ENCODE measurements at regions not wholly inside any gene's neighbourhood (a gene's known extent, or its start where the extent isn't known, plus 50 kb on each side); places are given as distances from the start of the nearest gene placed in this dataset.

- TF ChIP-seq TAF1 (IDR thresholded peaks at IDR 0.05; ENCODE audit: borderline replicate concordance, low read depth, low read length) (no peak), POLR2AphosphoS5 (IDR thresholded peaks at IDR 0.05; ENCODE audit: low read depth, low read length) (no peak), POLR2A (IDR thresholded peaks at IDR 0.05; ENCODE audit: low read depth, low read length) (no peak)
These were observed 95.0 kb upstream of the IRS2 start for GRCh38 chr13:109881347-109881725.

Data from GM12892 (cell line).